CD4-positive, alpha-beta T cell treated with Interleukin-1 beta for 1 hour (primary cell): ENCODE measurements at regions not wholly inside any gene's neighbourhood (a gene's known extent, or its start where the extent isn't known, plus 50 kb on each side); places are given as distances from the start of the nearest gene placed in this dataset.

Source experiments
- DNase-seq, 2 donors: peaks; one replicate each; pipeline ENCODE4 v3.0.0-alpha.2; 2020 to 2022

- DNase-seq: no peak
Observed at GRCh38 chr10:44627591-44628354, 242.9 kb upstream of the CXCL12 start.

GRCh38 chr10:44628921-44629320 lies 244.0 kb upstream of the CXCL12 start:
- DNase-seq: no peak

GRCh38 chr10:44635176-44635575 lies 250.3 kb upstream of the CXCL12 start:
- DNase-seq: no peak

- no peak for DNase-seq
Observed at GRCh38 chr10:44636625-44637024, 251.7 kb upstream of the CXCL12 start.

- no peak for DNase-seq
Observed at GRCh38 chr10:44640429-44640828, 255.5 kb upstream of the CXCL12 start.

- no peak for DNase-seq
Observed at GRCh38 chr10:44647473-44647872, 262.6 kb upstream of the CXCL12 start.

GRCh38 chr10:44647877-44648542 lies 263.1 kb upstream of the CXCL12 start:
- no peak for DNase-seq

- DNase-seq: no peak
Observed at GRCh38 chr10:44650691-44651661, 260.2 kb upstream of the TMEM72 start.

- DNase-seq: no peak
Observed at GRCh38 chr10:44651834-44652233, 259.3 kb upstream of the TMEM72 start.

GRCh38 chr10:44659320-44659719 lies 251.8 kb upstream of the TMEM72 start:
- DNase-seq: no peak

- DNase-seq: no peak
Observed at GRCh38 chr10:44660271-44660670, 250.9 kb upstream of the TMEM72 start.

- DNase-seq: no peak
Observed at GRCh38 chr10:44662051-44662450, 249.1 kb upstream of the TMEM72 start.

- DNase-seq: no peak
Observed at GRCh38 chr10:44668336-44668735, 242.8 kb upstream of the TMEM72 start.

GRCh38 chr10:44671319-44671718 lies 239.8 kb upstream of the TMEM72 start:
- DNase-seq: no peak

- DNase-seq: no peak
Observed at GRCh38 chr10:44673245-44673983, 237.7 kb upstream of the TMEM72 start.

- DNase-seq: no peak
Observed at GRCh38 chr10:44674536-44675386, 236.4 kb upstream of the TMEM72 start.

GRCh38 chr10:44675387-44675874 lies 235.7 kb upstream of the TMEM72 start:
- DNase-seq: no peak

- no peak for DNase-seq
Observed at GRCh38 chr10:44680764-44681163, 230.4 kb upstream of the TMEM72 start.

- no peak for DNase-seq
Observed at GRCh38 chr10:44682507-44682906, 228.6 kb upstream of the TMEM72 start.

GRCh38 chr10:44684661-44685060 lies 226.5 kb upstream of the TMEM72 start:
- no peak for DNase-seq

GRCh38 chr10:44685220-44685619 lies 225.9 kb upstream of the TMEM72 start:
- DNase-seq: no peak
